ENCODE measurements at regions not wholly inside any gene's neighbourhood (a gene's known extent, or its start where the extent isn't known, plus 50 kb on each side); places are given as distances from the start of the nearest gene placed in this dataset.
"Not testable (repeated sequence)": the region's sequence is repeated elsewhere in the genome, so short reads cannot be mapped to it uniquely, and the experiment has no call there.

DNA sequence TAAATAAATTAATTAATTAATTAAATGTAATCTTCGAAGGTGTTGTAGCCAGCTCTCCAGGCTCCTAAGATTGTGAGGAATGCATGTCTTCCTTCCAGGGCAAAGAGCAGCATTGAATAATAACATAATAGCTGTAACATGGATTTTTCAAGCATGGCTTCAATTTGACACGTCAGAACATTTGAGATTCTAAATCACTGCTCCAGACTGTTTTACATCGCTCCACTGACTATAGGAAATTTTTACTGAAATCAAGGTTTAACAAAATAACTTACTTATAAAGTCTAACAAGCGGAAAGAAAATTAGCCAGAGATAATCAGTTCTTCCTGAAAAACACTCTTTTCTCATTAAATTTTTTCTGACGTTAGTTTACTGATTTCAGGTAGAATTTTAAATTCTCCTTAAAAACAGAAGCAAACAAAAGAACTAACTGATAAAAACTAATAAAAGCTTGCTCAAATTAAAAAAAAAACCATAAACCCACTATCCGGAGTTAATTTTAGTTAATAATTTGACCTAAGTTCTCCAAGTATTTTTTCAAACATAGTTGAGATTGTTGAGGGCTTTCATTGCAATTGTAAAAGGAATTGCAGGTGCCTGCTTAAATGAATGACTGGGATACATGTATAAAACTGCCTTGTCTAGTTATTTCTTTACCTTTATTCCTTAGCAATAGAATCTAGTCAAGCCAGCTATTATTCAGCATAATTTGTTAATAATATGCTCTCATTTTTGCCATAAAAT lies 51.2 kb upstream of the SGCE start:
- H3K4me3 Mint-ChIP-seq, result no peak overlapping the region
- no peaks in the 10 kb centered on the region for H3K9me3 Mint-ChIP-seq
- DNase-seq (ENCODE audit: low spot score), result no peak
- no peak overlapping the region for H3K27ac Mint-ChIP-seq
- peaks cover 0 to 9% of the 10 kb centered on the region in 2 donors for H3K27me3 Mint-ChIP-seq
- H3K36me3 Mint-ChIP-seq, result no peaks in the 10 kb centered on the region
- no peak for ATAC-seq
- H3K4me1 Mint-ChIP-seq (ENCODE audit: low read depth in 2 of 2), result no peaks in the 10 kb centered on the region

DNA sequence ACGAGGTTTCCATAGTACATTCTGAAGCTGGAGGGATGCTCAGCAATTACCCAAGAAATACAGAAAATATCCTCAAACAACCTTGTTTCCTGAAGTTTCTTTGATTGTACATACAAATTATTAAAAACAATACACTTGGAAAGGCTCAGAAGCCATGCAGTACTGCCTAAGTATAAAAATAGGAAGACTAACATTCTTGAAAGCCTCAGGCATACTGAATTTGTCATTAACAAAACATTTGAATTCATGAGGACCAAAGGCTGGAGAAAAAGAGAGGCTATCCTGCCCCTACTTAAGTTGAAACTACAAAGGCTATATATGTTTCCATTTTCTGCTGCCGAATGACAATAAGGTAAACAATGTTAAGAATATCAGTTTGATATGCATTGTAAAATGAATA lies 54.3 kb upstream of the SGCE start:
- no peak overlapping the region for H3K4me3 Mint-ChIP-seq
- peaks cover 0 to 14% of the 10 kb centered on the region in 2 donors for H3K27me3 Mint-ChIP-seq
- ATAC-seq (no peak), DNase-seq (ENCODE audit: low spot score) (no peak)
- no peaks in the 10 kb centered on the region for H3K36me3 Mint-ChIP-seq
- no peak overlapping the region for H3K27ac Mint-ChIP-seq
- no peaks in the 10 kb centered on the region for H3K9me3 Mint-ChIP-seq
- no peaks in the 10 kb centered on the region for H3K4me1 Mint-ChIP-seq (ENCODE audit: low read depth in 2 of 2)

- not testable (repeated sequence) for H3K4me3 Mint-ChIP-seq; H3K36me3 Mint-ChIP-seq; H3K4me1 Mint-ChIP-seq (ENCODE audit: low read depth in 2 of 2); H3K9me3 Mint-ChIP-seq; H3K27me3 Mint-ChIP-seq; ATAC-seq; H3K27ac Mint-ChIP-seq; DNase-seq (ENCODE audit: low spot score)
Observed at GRCh38 chr7:94722360-94722759, 66.4 kb upstream of the SGCE start.

DNA sequence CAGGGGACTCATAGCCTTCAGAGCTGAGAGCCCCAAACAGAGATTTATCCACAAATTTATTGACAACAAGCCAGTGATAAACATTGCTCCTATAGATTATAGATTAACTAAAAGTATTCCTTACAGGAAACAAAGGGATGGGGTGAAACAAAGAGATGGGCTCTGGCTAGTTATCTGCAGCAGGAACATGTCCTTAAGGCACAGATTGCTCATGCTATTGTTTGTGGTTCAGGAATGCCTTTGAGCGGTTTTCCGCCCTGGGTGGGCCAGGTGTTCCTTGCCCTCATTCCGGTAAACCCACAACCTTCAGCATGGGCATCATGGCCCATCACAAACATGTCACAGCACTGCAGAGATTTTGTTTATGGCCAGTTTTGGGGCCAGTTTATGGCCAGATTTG lies 73.0 kb upstream of the SGCE start:
- H3K4me3 Mint-ChIP-seq; H3K4me1 Mint-ChIP-seq (ENCODE audit: low read depth in 2 of 2); H3K36me3 Mint-ChIP-seq; ATAC-seq; DNase-seq (ENCODE audit: low spot score); H3K27ac Mint-ChIP-seq: not testable (repeated sequence)
- peaks cover 0 to 13% of the 10 kb centered on the region in 2 donors for H3K27me3 Mint-ChIP-seq
- peaks cover 20% of the 10 kb centered on the region for H3K9me3 Mint-ChIP-seq

GRCh38 chr7:94738071-94738470 lies 82.1 kb upstream of the SGCE start:
- ATAC-seq (no peak), DNase-seq (ENCODE audit: low spot score) (no peak)
- H3K4me1 Mint-ChIP-seq (ENCODE audit: low read depth in 2 of 2), result no peaks in the 10 kb centered on the region
- H3K9me3 Mint-ChIP-seq, result peaks cover 3% of the 10 kb centered on the region
- H3K36me3 Mint-ChIP-seq, result no peaks in the 10 kb centered on the region
- H3K27me3 Mint-ChIP-seq, result no peaks in the 10 kb centered on the region
- H3K27ac Mint-ChIP-seq, result no peak overlapping the region
- H3K4me3 Mint-ChIP-seq, result no peak overlapping the region

DNA sequence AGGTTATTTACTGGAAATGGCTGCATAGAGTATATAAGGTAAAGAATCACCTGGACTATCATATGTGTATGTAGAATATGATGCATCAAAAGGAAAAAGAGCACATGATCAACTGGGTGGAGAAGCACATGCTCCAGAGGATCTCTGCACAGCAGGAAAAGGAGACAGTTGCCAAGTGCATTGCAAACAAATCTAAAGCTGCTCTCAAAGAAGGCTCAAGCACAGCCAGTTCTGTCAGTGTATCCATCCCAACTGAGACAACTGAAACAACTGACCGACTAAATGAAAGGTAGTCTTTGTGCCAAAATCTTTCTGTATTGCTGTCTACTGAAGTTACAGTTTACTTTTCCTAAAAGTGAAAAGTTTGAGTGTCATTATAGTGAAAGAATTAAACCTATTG lies 83.2 kb upstream of the SGCE start:
- H3K9me3 Mint-ChIP-seq, result no peaks in the 10 kb centered on the region
- H3K36me3 Mint-ChIP-seq, result no peaks in the 10 kb centered on the region
- H3K4me3 Mint-ChIP-seq, result no peak overlapping the region
- ATAC-seq, result no peak
- no peaks in the 10 kb centered on the region for H3K27me3 Mint-ChIP-seq
- no peaks in the 10 kb centered on the region for H3K4me1 Mint-ChIP-seq (ENCODE audit: low read depth in 2 of 2)
- H3K27ac Mint-ChIP-seq, result no peak overlapping the region
- no peak for DNase-seq (ENCODE audit: low spot score)

GRCh38 chr7:94740509-94740908 lies 84.6 kb upstream of the SGCE start:
- Mint-ChIP-seq H3K4me1 (ENCODE audit: low read depth in 2 of 2) (no peaks in the 10 kb centered on the region), H3K36me3 (no peaks in the 10 kb centered on the region)

DNA sequence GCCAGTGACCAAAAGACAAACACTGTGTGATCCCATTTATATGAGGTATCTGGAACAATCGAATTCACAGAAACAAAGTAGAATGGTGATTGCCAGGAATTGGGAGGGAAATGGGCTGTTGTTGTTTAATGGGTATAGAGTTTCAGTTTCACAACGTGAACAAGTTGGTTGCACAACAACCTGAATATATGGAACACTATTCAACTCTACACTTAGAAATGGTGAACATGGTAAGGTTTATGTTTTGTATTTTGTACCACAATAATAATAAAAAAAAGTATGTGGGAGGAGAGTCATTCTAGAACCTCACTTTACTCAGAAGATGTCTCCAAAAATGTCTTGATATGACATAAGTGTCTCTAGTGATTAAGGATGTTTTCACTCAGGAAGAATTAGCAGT lies 85.2 kb upstream of the SGCE start:
- ATAC-seq (peak in 1 of 2 donors; percentile 52), DNase-seq (ENCODE audit: low spot score) (no peak)
- Mint-ChIP-seq H3K36me3 (no peaks in the 10 kb centered on the region), H3K4me1 (ENCODE audit: low read depth in 2 of 2) (no peaks in the 10 kb centered on the region), H3K27ac (no peak overlapping the region), H3K9me3 (peaks cover 3% of the 10 kb centered on the region), H3K27me3 (no peaks in the 10 kb centered on the region), H3K4me3 (no peak overlapping the region)

More at GRCh38 chr7:94740509-94740908, 84.6 kb upstream of the SGCE start:
- peaks cover 3% of the 10 kb centered on the region for H3K9me3 Mint-ChIP-seq
- H3K4me3 Mint-ChIP-seq, result no peak overlapping the region
- H3K27me3 Mint-ChIP-seq, result no peaks in the 10 kb centered on the region
- no peak overlapping the region for H3K27ac Mint-ChIP-seq
- ATAC-seq, result no peak
- no peak for DNase-seq (ENCODE audit: low spot score)

GRCh38 chr7:94748376-94748775 lies 92.4 kb upstream of the SGCE start:
- Mint-ChIP-seq H3K27ac (no peak overlapping the region), H3K4me1 (ENCODE audit: low read depth in 2 of 2) (no peaks in the 10 kb centered on the region), H3K4me3 (no peak overlapping the region), H3K36me3 (no peaks in the 10 kb centered on the region), H3K9me3 (peaks cover 3% of the 10 kb centered on the region), H3K27me3 (no peaks in the 10 kb centered on the region)
- DNase-seq (ENCODE audit: low spot score) (no peak), ATAC-seq (no peak)

GRCh38 chr7:94760446-94761100 lies 104.6 kb upstream of the SGCE start:
- no peak overlapping the region for H3K4me3 Mint-ChIP-seq
- H3K36me3 Mint-ChIP-seq, result peaks cover 7% of the 10 kb centered on the region
- ATAC-seq (no peak), DNase-seq (ENCODE audit: low spot score) (no peak)
- peaks cover 2% of the 10 kb centered on the region for H3K9me3 Mint-ChIP-seq
- H3K27me3 Mint-ChIP-seq, result no peaks in the 10 kb centered on the region
- H3K27ac Mint-ChIP-seq, result no peak overlapping the region
- H3K4me1 Mint-ChIP-seq (ENCODE audit: low read depth in 2 of 2), result no peaks in the 10 kb centered on the region

- peaks cover 2% of the 10 kb centered on the region for H3K9me3 Mint-ChIP-seq
- H3K27me3 Mint-ChIP-seq, result no peaks in the 10 kb centered on the region
- H3K27ac Mint-ChIP-seq, result no peak overlapping the region
- no peak for ATAC-seq
- DNase-seq (ENCODE audit: low spot score), result no peak
- no peaks in the 10 kb centered on the region for H3K4me1 Mint-ChIP-seq (ENCODE audit: low read depth in 2 of 2)
- peaks cover under 1% of the 10 kb centered on the region for H3K36me3 Mint-ChIP-seq
- H3K4me3 Mint-ChIP-seq, result no peak overlapping the region
Observed at GRCh38 chr7:94761451-94761850, 105.5 kb upstream of the SGCE start.

DNA sequence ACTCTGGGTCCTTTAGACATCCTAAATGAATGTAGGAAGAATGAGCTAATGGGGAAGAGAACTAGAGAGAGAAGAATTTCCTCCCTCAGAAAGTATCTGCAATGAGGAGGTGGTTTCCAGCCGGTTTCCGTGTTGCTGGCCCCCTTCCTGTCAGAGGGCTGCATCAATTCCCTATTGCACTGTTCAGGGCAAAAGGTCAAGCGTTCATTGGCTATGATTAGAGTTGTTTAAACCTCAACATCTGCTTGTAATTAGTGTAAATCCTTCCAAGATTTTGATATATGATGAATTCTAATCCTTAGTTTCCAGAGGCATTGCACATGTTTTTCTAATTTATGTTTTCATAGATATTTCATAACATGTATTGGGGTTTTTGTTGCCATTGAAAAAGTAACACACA lies 107.3 kb upstream of the SGCE start:
- H3K36me3 Mint-ChIP-seq, result no peaks in the 10 kb centered on the region
- no peaks in the 10 kb centered on the region for H3K27me3 Mint-ChIP-seq
- no peak overlapping the region for H3K27ac Mint-ChIP-seq
- no peak for DNase-seq (ENCODE audit: low spot score)
- no peak overlapping the region for H3K4me3 Mint-ChIP-seq
- no peak for ATAC-seq
- peaks cover 2% of the 10 kb centered on the region for H3K9me3 Mint-ChIP-seq
- no peaks in the 10 kb centered on the region for H3K4me1 Mint-ChIP-seq (ENCODE audit: low read depth in 2 of 2)

GRCh38 chr7:94769724-94770123 lies 113.8 kb upstream of the SGCE start:
- no peak for DNase-seq (ENCODE audit: low spot score)
- Mint-ChIP-seq H3K4me1 (ENCODE audit: low read depth in 2 of 2) (no peaks in the 10 kb centered on the region), H3K36me3 (no peaks in the 10 kb centered on the region), H3K27me3 (peaks cover 0 to 2% of the 10 kb centered on the region in 2 donors), H3K4me3 (no peak overlapping the region), H3K9me3 (peaks cover 3% of the 10 kb centered on the region), H3K27ac (no peak overlapping the region)
- ATAC-seq, result no peak

- DNase-seq (ENCODE audit: low spot score) (no peak), ATAC-seq (no peak)
- Mint-ChIP-seq H3K4me3 (no peak overlapping the region), H3K36me3 (no peaks in the 10 kb centered on the region), H3K9me3 (no peaks in the 10 kb centered on the region), H3K4me1 (ENCODE audit: low read depth in 2 of 2) (no peaks in the 10 kb centered on the region), H3K27me3 (no peaks in the 10 kb centered on the region), H3K27ac (no peak overlapping the region)
Observed at GRCh38 chr7:94778711-94779459, 123.0 kb upstream of the SGCE start.

Data from natural killer cell treated with Interleukin-12 subunit alpha and Interleukin-12 subunit beta and Interleukin-15 and Interleukin-18, amount 100 ng/mL, for 72 hours (primary cell).